ENCODE measurements at regions not wholly inside any gene's neighbourhood (a gene's known extent, or its start where the extent isn't known, plus 50 kb on each side); places are given as distances from the start of the nearest gene placed in this dataset.

DNA sequence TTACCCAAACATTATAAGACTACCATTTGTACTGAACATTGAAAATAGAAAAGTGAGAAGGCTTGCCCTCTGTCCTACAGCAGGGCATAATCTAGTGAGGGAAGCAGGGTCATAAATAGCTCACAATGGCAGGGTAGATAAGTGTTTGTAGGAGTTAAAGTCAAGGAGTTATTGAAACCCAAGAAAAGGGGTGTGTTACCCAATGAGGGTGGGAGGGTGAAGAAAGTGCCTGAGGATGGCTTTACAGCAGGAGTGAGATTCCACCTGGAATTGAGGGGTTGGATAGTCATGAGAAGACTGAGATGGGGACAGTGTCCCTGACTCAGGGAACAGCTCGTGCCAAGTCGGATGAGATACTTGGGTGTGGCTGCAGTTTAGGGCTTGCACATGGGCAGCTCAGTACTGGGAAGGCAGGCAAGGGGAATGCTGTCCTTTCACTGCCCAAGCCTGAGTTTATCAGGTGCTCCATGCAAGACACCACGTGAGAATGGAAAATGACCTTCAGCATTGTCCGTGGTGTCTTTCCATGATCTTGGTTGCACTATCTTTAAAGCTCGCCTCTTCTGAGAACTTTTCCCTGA lies 393.2 kb upstream of the MAF start:
- Histone ChIP-seq H3K27me3 (ENCODE audit: insufficient read depth in 3 of 3, low read length in 2 of 3) (no peaks in the 10 kb centered on the region), H3K36me3 (ENCODE audit: insufficient read depth in 1 of 2, low read depth in 1 of 2) (no peaks in the 10 kb centered on the region), H3K27ac (no peak overlapping the region), H3K4me1 (no peaks in the 10 kb centered on the region), H3K9me3 (no peaks in the 10 kb centered on the region), H3K4me3 (no peak overlapping the region)
- no peak for ATAC-seq
- intact Hi-C loops (cut with DNase I): no loop called here
- DNase-seq: no peak
- TF ChIP-seq, protein P1, sequence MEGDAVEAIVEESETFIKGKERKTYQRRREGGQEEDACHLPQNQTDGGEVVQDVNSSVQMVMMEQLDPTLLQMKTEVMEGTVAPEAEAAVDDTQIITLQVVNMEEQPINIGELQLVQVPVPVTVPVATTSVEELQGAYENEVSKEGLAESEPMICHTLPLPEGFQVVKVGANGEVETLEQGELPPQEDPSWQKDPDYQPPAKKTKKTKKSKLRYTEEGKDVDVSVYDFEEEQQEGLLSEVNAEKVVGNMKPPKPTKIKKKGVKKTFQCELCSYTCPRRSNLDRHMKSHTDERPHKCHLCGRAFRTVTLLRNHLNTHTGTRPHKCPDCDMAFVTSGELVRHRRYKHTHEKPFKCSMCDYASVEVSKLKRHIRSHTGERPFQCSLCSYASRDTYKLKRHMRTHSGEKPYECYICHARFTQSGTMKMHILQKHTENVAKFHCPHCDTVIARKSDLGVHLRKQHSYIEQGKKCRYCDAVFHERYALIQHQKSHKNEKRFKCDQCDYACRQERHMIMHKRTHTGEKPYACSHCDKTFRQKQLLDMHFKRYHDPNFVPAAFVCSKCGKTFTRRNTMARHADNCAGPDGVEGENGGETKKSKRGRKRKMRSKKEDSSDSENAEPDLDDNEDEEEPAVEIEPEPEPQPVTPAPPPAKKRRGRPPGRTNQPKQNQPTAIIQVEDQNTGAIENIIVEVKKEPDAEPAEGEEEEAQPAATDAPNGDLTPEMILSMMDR (IDR thresholded peaks at IDR 0.05): no peak
- 73 to 86% (median 77%) methylated on average over 5 of the region's 5 CpGs for WGBS, 3 donors

DNA sequence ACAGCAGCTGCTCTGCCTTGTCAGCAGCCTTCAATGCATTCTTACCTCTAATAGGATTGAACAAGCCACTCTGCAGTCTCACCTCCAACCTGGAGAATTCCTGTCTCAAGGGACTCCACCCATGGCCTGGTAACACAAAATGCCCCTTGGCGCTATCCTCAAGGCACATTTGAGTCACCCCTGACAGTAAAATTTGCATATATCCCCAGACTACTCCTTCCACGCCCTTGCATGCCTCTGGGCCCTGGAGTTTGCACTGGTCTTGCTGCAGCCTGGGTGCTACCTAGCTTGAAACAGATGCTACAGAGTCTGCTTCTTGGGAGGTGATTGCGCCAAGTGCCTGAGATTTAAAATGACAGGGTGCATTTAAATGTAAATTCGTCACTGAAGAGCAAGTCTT lies 391.4 kb upstream of the MAF start:
- 88 to 92% (median 90%) methylated on average over 4 of the region's 4 CpGs for WGBS, 3 donors
- Histone ChIP-seq H3K27me3 (ENCODE audit: insufficient read depth in 3 of 3, low read length in 2 of 3) (no peaks in the 10 kb centered on the region), H3K4me3 (no peak overlapping the region), H3K36me3 (ENCODE audit: insufficient read depth in 1 of 2, low read depth in 1 of 2) (no peaks in the 10 kb centered on the region), H3K9me3 (no peaks in the 10 kb centered on the region), H3K4me1 (no peaks in the 10 kb centered on the region), H3K27ac (no peak overlapping the region)
- TF ChIP-seq, protein P1 (IDR thresholded peaks at IDR 0.05): no peak
- ATAC-seq (no peak), DNase-seq (no peak)
- intact Hi-C loops (cut with DNase I): no loop called here

DNA sequence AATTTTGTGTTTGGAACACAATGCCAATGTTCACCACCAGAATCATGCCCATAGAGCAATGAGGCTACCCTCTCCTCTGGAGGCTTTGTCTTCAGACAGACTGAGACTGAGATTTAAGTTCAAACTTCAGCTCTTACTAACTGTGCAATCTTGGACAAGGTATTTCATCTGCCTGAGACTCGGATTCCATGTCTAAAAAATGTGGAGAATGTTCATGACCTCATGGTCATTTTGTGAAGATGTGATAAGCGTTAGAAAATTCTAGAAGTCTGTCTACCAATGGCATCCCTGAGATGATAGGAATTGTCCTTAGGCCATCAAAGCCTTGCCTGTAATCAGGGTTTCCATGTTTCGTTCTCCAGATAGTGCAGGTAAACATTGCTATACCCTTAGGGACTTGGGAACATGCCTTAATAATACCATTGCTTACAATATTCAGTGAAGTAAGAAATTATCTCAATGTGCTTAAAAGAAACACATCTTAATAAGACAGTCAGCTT lies 388.2 kb upstream of the MAF start:
- no peak overlapping the region for H3K4me3 ChIP-seq
- no peaks in the 10 kb centered on the region for H3K9me3 ChIP-seq
- TF ChIP-seq, protein P1 (IDR thresholded peaks at IDR 0.05): no peak
- intact Hi-C loops (cut with DNase I): no loop called here
- H3K27ac ChIP-seq: no peak overlapping the region
- H3K4me1 ChIP-seq: no peaks in the 10 kb centered on the region
- DNase-seq (no peak), ATAC-seq (no peak)
- no peaks in the 10 kb centered on the region for H3K27me3 ChIP-seq (ENCODE audit: insufficient read depth in 3 of 3, low read length in 2 of 3)
- 76 to 82% (median 78%) methylated on average over 3 of the region's 3 CpGs for WGBS, 3 donors
- H3K36me3 ChIP-seq (ENCODE audit: insufficient read depth in 1 of 2, low read depth in 1 of 2): no peaks in the 10 kb centered on the region

GRCh38 chr16:79988089-79988488 lies 387.6 kb upstream of the MAF start:
- TF ChIP-seq, protein P1 (IDR thresholded peaks at IDR 0.05): no peak
- Histone ChIP-seq H3K4me3 (no peak overlapping the region), H3K36me3 (ENCODE audit: insufficient read depth in 1 of 2, low read depth in 1 of 2) (no peaks in the 10 kb centered on the region), H3K27me3 (ENCODE audit: insufficient read depth in 3 of 3, low read length in 2 of 3) (no peaks in the 10 kb centered on the region), H3K27ac (no peak overlapping the region), H3K9me3 (no peaks in the 10 kb centered on the region), H3K4me1 (no peaks in the 10 kb centered on the region)
- ATAC-seq (no peak), DNase-seq (no peak)
- 85 to 90% (median 86%) methylated on average over 3 of the region's 3 CpGs for WGBS, 3 donors
- intact Hi-C loops (cut with DNase I): no loop called here

GRCh38 chr16:79986352-79986751 lies 385.8 kb upstream of the MAF start:
- intact Hi-C loops (cut with DNase I): no loop called here
- Histone ChIP-seq H3K4me3 (no peak overlapping the region), H3K9me3 (no peaks in the 10 kb centered on the region), H3K4me1 (no peaks in the 10 kb centered on the region), H3K36me3 (ENCODE audit: insufficient read depth in 1 of 2, low read depth in 1 of 2) (no peaks in the 10 kb centered on the region), H3K27me3 (ENCODE audit: insufficient read depth in 3 of 3, low read length in 2 of 3) (no peaks in the 10 kb centered on the region), H3K27ac (no peak overlapping the region)
- no peak for ATAC-seq
- no peak for DNase-seq
- WGBS, 3 donors: 47 to 59% (median 58%) methylated on average over 4 of the region's 4 CpGs
- TF ChIP-seq, protein P1 (IDR thresholded peaks at IDR 0.05): no peak
